ENCODE measurements at regions not wholly inside any gene's neighbourhood (a gene's known extent, or its start where the extent isn't known, plus 50 kb on each side); places are given as distances from the start of the nearest gene placed in this dataset.
A peak's percentile ranks its signal among the peaks of the same experiment; 100 is the strongest.
"Not testable (repeated sequence)": the region's sequence is repeated elsewhere in the genome, so short reads cannot be mapped to it uniquely, and the experiment has no call there.

DNA sequence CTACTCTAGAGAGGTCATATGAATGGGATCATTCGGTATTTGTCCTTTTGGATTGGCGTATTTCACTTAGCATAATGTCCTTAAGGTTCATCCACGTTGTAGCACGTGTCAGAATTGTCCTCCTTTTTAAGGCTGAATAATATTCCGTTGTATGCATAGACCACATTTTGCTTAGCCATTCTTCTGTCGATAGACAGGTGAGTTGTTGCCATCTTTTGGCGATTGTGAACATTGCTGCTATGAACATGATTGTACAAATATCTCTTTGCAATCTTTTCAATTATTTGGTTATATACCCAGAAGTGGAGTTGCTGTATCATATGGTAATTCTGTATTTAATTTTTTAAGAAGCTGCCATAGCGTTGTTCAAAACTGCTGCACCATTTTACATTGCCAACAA lies 52.4 kb upstream of the GOLGA8J start:
- DNase-seq (ENCODE audit: low read depth), result no peak

DNA sequence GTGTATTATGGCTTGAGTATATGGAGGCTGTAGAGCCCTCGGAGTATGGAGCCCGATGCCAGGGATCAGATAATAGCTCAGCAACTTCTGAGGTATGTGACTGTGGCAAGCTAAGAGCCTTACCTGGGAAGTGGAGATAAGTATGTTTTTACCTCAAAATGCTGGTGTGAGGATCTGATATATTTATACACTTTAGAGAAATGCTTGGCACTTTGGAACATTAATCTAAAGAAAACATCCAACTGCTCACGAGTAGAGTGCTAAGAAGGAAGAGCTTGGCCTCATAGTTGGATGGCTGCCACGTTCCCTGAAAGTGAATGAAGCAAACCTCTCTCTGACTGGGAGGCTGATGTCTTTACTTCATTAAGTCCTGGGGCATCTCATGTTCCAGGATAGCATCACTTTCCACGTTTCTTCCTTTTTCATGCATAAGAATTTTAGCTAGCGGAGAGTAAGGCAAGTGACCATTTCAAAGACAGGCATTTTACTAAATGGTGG lies 58.9 kb upstream of the GOLGA8J start:
- DNase-seq (ENCODE audit: low read depth), result peak; percentile 11

DNA sequence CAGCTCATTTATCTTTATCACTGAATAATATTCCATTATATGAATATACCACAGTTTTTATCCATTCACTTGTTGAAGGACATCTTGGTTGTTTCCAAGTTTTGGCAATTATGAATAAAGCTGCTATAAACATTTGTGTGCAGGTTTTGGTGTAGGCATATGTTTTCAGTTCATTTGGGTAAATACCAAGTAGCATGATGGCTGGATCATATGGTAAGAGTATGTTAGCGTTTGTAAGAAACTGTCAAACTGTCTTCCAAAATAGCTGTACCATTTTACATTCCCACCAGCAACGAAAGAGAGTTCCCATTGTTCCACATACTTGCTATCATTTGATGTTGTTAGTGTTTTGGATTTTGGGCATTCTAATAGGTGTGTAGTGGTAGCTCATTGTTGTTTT lies 72.0 kb upstream of the GOLGA8J start:
- no peak for DNase-seq (ENCODE audit: low read depth)

DNA sequence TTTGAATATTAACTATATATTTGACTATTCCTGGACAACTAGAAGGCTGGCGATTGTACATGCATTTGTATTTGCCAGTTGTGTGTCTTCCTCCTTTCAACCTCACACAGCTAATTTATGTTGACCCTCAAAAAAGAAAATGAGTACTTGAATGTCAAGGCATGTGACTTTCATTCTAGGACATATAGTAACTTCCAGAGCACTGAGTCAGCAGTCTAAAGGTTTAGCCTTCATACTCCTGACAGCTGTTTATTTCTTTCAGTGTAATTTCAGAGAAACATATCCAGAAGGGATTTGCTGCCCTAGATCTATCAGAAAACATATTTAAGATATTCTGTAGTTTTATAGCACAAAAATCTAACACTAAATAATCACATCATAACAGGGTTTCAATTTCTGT lies 74.6 kb upstream of the GOLGA8J start:
- peak; percentile 24 for DNase-seq (ENCODE audit: low read depth)

DNA sequence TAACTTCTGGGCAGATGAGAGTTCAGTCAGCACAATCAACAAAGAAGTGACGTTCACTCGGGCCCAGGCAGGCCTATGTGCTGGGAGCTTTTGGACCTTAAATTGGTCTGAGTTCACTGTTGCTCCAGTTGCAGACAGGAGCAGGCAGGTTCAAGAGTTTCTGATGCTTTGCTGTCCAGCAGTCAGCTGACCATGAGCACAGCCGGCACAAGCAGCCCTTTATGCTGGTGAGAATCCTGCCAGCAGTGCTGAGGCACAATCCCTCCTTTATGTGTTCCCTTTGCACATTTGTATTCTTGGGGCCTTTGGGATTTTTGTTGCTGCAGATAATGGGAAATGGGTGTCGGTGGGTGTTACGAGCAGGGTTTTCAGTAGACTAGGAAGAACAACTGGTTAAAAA lies 81.2 kb upstream of the GOLGA8J start:
- no peak for DNase-seq (ENCODE audit: low read depth)

DNA sequence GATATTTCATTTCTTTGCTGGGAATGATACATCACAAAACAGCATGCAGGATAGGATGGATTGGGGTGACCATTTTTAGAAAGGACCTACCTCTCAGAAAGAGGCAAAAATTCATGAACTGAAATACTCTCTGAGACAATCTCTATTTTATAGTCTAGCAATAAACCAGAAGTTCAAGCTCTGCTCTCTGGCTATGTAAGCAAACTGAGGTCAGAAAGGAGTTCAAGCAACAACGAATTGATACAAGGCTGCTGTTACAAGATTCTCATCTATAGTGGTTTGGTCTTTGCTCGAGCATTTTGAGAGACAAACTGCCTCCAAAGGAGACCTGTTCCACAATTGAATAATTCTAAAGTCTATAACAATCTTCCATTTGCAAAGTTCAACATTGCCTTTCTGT lies 84.7 kb upstream of the GOLGA8J start:
- no peak for DNase-seq (ENCODE audit: low read depth)

DNA sequence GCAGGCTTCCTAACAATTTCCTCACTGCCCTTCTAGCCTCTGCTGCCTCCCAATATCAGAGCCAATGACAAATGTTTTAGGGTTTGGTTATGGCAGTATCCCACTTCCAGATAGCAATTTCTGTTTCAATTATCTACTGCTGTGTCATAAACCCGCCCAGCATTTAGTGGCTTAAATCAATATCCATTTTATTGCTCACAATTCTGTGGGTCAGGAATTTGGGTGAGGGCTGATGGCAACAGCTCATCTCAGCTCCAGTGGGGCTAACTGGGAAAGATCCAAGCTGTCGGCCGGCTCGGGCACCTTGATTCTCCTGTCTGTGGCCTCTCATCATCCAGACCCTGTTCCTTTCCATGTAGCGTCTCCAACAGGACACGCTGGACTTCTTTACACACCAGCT lies 85.3 kb upstream of the GOLGA8J start:
- DNase-seq (ENCODE audit: low read depth), result no peak

DNA sequence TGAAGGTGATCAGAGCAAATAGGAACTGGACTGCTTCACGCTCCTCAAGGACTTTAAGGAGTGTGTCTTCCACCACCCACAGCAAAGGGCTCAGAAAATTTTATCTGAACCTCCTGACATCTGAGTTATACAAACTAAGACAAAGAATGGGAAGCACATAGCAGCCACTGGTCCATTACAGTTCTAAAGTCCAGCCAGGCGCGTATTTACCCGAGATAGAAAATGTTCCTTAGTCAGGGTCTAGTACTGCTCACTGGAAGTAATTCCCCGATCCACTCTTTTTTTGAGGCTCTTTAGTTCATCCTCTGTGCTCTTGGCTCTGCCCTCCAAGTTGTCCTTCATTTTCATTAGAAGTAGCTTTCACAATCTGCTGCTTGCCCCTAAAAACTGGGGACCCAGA lies 88.5 kb upstream of the GOLGA8J start:
- DNase-seq (ENCODE audit: low read depth), result no peak

DNA sequence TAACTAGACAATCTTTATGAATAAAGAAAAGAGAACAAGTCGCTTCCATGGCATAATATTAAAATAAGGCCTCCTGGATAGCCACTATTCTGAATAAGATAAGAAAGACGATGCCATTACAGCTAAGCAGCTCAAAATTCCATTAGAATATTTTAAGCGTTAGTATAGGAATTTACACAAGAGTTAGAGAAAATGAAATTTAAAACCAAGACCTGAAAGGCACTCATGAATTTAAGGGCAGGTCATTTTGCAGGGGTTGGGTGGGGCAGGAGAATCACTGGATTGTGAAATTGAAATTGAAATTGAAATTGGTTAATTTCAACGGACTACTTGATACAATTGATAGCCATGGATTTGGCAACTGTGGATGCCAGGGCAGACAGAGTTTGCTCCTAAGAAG lies 91.8 kb upstream of the GOLGA8J start:
- no peak for DNase-seq (ENCODE audit: low read depth)

DNA sequence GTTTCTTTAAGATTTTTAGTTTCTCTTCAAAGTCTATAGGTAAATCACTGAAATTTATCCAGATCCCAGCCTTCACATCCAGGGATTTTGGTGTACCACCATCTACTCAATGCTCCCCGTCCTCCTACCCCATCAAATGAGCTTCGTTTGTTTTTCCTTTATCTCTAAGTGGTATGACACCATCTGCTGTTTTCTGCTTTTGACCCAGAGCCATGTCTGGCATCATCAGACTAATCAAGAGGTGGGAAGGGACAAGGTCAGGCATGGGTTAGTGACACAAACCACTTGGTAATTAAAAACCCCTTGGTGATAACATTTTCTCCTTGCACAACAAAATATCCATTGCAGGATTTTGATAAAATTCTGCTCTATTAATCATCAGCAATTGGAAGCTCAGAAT lies 92.7 kb upstream of the GOLGA8J start:
- no peak for DNase-seq (ENCODE audit: low read depth)

DNA sequence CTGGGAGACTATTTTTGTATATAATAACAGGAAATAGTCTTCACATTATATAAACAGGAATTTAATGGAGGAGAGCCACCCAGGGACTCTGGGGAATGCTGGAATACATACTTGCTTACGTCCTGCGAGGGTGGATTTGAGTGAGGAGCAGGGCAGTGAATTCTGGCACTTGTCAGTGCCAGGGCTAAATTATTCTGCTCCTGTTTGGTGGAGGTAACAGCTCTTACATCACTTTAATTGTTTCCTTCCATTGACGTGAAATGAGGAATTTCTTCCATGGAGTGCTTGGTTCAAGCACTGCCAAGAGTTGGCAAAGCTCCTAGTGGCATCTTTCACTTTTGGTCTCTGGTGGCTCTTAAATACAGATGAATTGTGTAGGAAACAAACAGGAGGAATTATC lies 94.1 kb upstream of the GOLGA8J start:
- no peak for DNase-seq (ENCODE audit: low read depth)

DNA sequence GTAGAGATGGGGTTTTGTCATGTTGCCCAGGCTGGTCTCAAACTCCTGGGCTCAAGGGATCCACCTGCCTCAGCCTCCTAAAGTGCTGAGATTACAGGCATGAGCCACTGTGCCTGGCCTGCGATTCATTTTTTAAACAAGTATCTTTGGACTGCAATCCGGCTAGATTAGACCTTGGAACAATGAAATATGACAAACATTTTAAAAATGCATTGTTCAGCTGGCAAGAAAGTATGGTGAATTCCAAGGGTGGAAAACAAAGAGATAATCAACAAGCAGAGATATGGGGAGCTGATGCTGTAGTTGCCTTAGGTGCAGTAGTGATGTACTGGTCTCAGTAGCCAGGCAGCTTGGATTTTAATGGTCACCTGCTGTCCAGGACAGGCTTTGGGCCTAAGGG lies 95.8 kb upstream of the GOLGA8J start:
- no peak for DNase-seq (ENCODE audit: low read depth)

DNA sequence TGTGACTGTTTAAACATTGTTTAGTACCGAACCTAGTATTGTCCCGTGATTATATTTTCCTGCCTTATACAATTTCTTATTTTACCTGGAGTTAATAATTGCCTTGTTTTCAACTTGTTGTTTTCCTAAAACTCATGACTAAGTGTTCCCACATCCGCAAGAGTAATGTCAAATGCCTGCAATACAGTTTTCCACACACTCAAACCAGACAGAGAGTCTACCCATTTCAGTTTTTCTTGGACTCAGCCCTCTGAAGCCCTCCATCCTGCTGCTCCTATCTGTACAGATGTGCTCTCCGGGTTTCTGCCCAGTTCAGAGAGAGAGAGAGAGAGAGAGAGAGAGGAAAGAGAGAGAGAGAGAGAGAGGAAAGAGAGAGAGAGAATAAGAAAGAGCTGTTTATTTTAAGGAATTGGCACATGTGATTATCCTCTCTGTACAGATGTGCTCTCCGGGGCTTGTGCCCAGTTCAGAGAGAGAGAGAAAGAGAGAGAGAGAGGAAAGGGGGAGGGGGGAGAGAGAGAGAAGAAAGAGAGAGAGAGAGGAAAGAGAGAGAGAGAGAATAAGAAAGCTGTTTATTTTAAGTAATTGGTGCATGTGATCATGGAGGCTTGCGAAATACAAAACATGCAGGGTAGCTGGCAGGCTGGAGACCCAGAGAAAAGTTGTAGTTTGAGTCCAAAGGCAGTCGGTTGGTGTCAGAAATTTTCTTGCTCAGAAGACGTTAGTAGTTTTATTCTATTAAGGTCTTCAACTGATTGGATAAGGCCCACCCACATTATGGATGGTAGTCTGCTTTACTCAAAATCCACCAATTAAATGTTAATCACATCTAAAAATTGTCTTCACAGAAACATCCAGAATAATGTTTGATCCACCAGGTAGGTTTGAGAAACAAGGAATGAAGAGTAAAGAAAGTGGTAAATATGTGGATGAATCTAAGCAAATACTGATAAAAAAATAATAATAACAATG lies 104.1 kb upstream of the GOLGA8J start:
- DNase-seq (ENCODE audit: low read depth), result peak; percentile 3

DNA sequence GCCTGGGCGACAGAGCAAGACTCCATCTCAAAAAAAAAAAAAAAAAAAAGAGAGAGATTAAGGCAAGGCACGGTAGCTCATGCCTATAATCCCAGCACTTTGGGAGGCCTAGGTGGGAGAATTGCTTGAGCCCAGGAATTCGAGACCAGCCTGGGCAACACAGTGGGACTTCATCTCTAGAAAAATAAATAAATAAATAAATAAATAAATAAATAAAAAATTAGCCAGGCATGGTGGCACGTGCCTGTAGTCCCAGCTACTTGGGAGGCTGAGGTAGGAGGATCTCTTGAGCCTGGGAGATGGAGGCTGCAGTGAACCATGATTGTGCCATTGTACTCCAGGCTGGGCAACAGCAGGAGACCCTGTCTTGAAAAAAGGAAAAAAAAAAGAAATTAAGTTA lies 108.7 kb upstream of the GOLGA8J start:
- not testable (repeated sequence) for DNase-seq (ENCODE audit: low read depth)

DNA sequence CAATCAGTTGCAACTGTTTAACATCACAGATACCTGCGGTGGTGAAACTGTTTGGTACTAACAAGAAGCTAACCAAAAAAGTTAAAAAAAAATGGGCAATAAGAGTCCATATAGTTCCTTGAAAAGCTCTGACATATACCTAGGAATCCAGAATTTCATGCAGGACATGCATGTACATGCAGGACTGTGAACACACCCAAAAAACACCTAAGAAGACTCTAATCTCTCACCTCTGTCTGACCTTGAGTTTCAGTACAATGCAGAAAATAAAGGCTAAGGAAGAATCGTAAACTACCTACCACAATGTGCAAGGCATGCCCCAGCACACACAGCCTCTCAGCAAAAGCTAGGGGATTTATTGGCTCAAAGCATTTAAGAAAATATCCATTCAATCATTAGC lies 110.7 kb upstream of the GOLGA8J start:
- DNase-seq (ENCODE audit: low read depth), result no peak

DNA sequence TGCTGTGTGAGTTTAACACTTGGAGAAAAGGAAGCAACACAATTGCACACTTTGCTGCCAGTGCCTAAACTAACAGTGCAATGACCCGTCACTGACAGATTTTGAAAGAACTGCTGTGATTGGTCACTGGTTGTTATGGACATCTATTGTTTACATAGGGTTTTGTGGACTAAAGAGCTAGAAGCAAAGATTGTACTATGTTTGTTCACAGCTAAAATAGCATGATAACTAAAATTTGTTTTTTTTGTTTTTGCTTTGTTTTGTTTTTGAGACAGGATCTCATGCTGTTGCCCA lies 112.4 kb upstream of the GOLGA8J start:
- peak; percentile 7 for DNase-seq (ENCODE audit: low read depth)

DNA sequence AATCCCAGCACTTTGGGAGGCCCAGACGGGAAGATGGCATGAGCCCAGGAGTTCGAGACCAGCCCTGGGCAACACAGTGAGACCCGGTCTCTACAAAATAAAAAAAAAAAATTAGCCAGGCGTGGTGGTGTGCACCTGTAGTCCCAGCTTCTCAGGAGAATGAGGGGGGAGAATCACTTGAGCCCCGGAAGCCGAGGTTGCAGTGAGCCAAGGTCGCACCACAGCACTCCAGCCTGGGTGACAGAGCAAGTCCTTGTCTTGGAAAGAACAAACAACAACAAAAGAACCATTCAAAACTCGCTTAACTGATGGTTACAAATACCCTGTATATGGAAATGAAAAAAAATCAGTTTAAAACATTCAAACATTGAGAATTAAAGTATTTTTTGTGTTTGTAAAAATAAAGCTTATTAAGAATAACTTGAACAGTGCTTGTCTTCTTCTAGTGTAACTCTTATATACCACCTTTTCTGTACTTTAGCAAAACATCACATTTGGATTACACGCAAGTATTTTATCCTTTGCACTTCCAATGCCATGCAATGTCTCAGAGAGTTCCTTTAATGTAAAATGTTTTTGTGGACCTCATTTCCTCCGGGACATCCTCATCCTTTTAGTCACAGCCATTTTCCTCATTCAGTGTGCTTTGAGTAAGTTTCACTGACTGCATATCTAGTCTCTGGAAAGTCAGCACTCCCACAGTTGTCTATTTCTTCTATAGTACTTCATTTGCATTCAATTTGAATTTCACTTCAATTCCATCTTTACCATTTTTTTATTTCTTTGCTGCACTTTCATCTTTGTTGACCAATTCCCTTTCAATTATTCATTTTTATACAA lies 113.0 kb upstream of the GOLGA8J start:
- DNase-seq (ENCODE audit: low read depth), result no peak

DNA sequence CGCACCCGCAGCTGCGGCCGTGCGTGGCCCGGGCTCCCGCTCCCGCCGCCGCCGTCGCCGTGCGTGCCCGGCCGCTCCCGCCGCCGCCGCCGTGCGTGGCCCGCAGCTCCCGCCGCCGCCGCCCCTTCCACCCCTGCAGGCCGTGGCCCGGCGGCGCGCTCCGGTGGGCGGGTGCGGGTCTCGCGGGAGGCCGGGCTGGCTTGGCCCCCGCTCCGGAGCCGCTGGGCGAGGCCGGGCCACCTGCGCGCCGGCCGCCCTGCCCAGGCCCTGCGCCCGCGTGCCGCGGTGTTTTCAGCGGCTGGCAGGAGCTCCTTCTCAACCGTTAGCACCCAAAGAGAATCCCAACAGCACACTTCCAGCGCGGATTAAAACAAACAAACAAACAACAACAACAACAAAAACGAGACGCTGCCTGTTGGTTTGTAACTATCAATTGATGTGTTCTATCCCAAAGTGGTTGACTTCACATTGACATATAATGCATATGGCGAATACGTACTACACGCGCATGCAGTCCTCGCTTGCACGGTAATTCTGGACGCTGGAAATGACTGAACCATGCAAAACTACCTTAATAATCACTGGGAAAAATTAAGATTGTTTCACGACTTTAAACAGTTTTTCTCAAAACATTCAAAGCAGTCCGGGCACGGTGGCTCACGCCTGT lies 113.7 kb upstream of the GOLGA8J start:
- DNase-seq (ENCODE audit: low read depth), result no peak

DNA sequence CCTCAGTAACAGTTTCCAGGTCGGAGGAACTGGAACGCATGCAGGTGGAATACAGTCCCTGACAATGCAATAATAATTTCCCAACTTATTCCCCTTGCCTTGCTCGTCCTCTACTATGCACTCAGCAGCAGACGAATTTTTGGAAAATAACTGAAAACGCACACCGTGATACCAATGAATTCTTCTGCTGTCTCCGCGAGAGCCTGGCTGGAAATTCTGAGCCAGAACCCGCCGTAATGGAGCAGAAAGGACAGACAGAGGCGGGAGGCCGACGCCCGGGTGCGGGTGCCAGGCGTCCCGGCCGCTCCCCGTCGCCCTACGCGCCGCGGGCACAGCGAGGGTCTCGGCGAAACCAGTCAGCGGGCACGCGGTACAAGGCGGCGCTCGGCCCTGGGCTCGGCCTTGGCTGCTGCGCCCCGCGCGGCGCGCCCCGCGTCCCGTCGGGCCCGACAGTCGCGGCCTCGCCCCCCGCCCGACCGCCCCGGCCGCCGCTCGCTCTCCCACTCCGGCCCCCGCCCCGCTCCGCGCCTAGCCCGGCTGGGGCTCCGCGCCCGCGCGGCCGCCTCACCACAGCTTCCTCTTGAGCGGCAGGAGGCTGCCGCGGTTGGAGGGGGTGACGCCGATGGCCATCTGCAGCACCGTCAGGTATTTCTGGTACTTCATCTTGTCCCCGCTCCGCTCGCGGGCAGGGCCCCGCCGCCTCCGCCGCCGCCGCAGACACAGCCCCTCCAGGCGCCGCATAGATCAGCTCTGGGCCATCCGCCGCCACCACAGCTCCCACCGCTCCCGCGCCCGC lies 114.5 kb upstream of the GOLGA8J start:
- DNase-seq (ENCODE audit: low read depth), result no peak

DNA sequence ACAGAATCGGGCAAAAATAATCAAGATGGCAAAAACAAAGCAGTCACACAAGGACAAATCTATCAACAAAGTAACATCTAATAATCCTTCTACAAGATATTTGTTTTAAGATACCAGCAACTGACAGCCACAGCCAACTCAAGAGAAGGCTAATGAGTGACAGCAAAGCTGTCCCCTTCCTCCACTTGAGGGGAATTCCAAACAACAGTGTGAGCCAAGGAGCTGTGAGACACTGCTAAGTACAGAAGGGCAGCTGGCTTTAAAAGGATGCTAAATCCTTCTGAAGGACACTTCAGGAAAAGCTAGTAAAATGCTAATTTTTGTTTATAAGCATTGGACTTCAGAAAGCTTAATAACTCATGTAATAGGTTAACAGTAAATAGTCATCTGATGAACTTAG lies 120.3 kb upstream of the GOLGA8J start:
- no peak for DNase-seq (ENCODE audit: low read depth)

DNA sequence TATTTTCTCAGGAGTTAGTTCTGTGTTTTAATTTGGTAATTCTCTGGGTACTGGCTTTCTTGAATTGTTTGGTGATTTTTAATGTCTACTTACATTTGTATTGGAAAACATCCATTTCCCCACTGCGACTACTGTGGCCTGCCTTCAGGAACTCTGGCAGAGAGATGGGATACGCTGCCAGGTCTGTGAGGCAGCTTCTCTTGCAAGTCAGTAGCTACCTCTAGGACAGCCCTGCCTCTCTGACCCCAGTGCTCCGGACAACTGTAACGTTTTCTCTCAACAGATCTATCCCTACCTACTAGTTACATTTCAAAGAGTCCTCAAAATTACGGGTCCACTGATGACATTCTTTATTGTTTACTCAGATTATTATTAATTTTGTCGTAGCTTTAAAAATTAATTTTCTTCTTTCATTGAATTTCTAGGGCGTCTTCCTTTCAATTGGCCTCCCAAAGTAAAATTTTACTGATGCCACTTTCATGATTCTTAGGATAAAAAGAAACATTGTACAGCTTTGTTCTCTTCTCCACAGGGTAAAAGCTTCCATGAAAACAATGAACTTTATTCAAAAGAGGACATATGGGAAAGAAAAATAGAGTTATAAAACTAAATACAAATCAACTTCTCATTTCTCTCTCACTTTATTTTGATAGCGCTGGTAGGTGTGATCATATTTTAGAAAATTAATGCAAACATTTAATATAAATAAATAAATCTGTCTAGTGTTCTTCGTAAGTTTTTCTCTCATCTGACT lies 123.2 kb upstream of the GOLGA8J start:
- no peak for DNase-seq (ENCODE audit: low read depth)
